GM23248 (cell line): ENCODE measurements at regions not wholly inside any gene's neighbourhood (a gene's known extent, or its start where the extent isn't known, plus 50 kb on each side); places are given as distances from the start of the nearest gene placed in this dataset.

ENCODE experiments used
- EZH2 ChIP-seq: fragments of 200-600 bp; sonication (generic); IDR thresholded peaks from 2 replicates; pipeline ENCODE4 v1.6.1; 2018; ENCODE audit warnings: antibody characterized with exemption, mild to moderate bottlenecking; ENCODE audit not compliant: insufficient read depth, poor library complexity, severe bottlenecking
- EZH2phosphoT487 ChIP-seq: fragments of 200-600 bp; sonication (generic); IDR thresholded peaks from 2 replicates; pipeline ENCODE4 v1.6.1; 2018; ENCODE audit warnings: antibody characterized with exemption, moderate library complexity, mild to moderate bottlenecking, low read depth; ENCODE audit not compliant: insufficient read depth

GRCh38 chr7:96562966-96563365 lies 146.7 kb downstream of the SEM1 start:
- TF ChIP-seq EZH2 (no peak), EZH2phosphoT487 (no peak)
